22Rv1 (cell line): ENCODE measurements at regions not wholly inside any gene's neighbourhood (a gene's known extent, or its start where the extent isn't known, plus 50 kb on each side); places are given as distances from the start of the nearest gene placed in this dataset.

Source experiments
- ZFX ChIP-seq: fragments of 450-650 bp; IDR thresholded peaks from 2 replicates; pipeline ENCODE4 v1.6.1; 2017; ENCODE audit warnings: antibody characterized with exemption, borderline replicate concordance
- TF ChIP-seq, protein P1 (sequence below): fragments of 450-650 bp; IDR thresholded peaks from 2 replicates; pipeline ENCODE4 v1.5.1; 2017; ENCODE audit warnings: mild to moderate bottlenecking

DNA sequence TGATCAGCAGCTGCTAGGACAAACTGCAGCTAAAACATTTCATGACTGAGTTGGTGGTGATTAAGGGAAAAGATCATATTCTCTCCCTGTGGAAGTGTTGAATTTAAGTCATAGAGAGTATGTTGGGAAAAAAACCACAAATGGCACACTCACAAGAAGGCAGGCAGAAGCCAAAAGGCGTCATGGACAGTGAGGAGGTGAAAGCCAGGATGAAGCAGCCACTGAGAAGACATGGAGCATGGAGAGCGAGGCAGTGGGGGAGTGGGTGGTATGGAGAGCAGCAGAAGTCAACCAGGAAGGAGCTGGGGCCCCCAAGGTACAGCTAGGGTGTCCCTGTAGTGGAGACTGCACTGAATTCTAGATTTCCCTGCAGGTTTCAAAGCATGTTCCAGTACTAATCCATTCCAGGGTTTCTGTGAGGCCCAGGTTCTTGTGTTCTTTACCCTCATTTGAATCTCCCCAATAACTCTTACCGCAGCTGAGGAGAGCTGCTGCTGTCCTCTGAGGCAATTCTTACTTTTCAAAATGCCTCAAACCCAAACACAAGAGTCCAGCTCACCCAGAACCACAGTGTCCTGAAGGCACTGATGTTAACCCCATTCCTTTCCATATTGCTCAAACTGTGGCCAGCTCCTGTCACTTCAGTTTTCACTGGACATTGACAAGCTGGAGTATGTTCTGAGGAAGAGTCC is 191.8 kb upstream of the E2F8 start:
- TF ChIP-seq, protein P1, sequence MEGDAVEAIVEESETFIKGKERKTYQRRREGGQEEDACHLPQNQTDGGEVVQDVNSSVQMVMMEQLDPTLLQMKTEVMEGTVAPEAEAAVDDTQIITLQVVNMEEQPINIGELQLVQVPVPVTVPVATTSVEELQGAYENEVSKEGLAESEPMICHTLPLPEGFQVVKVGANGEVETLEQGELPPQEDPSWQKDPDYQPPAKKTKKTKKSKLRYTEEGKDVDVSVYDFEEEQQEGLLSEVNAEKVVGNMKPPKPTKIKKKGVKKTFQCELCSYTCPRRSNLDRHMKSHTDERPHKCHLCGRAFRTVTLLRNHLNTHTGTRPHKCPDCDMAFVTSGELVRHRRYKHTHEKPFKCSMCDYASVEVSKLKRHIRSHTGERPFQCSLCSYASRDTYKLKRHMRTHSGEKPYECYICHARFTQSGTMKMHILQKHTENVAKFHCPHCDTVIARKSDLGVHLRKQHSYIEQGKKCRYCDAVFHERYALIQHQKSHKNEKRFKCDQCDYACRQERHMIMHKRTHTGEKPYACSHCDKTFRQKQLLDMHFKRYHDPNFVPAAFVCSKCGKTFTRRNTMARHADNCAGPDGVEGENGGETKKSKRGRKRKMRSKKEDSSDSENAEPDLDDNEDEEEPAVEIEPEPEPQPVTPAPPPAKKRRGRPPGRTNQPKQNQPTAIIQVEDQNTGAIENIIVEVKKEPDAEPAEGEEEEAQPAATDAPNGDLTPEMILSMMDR = no peak
- TF ChIP-seq ZFX = no peak
